ENCODE measurements at regions not wholly inside any gene's neighbourhood (a gene's known extent, or its start where the extent isn't known, plus 50 kb on each side); places are given as distances from the start of the nearest gene placed in this dataset.

GRCh38 chr4:148539387-148539786 lies 97.2 kb upstream of the NR3C2 start:
- no peak for TF ChIP-seq CTCF (IDR thresholded peaks at IDR 0.05; ENCODE audit: borderline replicate concordance, extremely low read depth, low read length, poor library complexity, severe bottlenecking)
- no peak for TF ChIP-seq EZH2 (IDR thresholded peaks at IDR 0.05; ENCODE audit: borderline replicate concordance, low read depth, low read length, severe bottlenecking)
